ENCODE measurements at regions not wholly inside any gene's neighbourhood (a gene's known extent, or its start where the extent isn't known, plus 50 kb on each side); places are given as distances from the start of the nearest gene placed in this dataset.

GRCh38 chr2:67689651-67690050, 292.5 kb downstream of the ETAA1 start:
- DNase-seq (ENCODE audit: insufficient read length, low spot score): no peak
- no peak for FAIRE-seq

- DNase-seq (ENCODE audit: insufficient read length, low spot score) (no peak), FAIRE-seq (no peak)
Measured at GRCh38 chr2:67694445-67694844, 297.3 kb downstream of the ETAA1 start.

GRCh38 chr2:67701011-67701410, 303.9 kb downstream of the ETAA1 start:
- DNase-seq (ENCODE audit: insufficient read length, low spot score): no peak
- no peak for FAIRE-seq

- no peak for FAIRE-seq
Measured at GRCh38 chr2:67702284-67702683, 305.2 kb downstream of the ETAA1 start.

GRCh38 chr2:67702937-67703336, 305.8 kb downstream of the ETAA1 start:
- DNase-seq (ENCODE audit: insufficient read length, low spot score) (no peak), FAIRE-seq (no peak)

More at GRCh38 chr2:67702284-67702683, 305.2 kb downstream of the ETAA1 start:
- no peak for DNase-seq (ENCODE audit: insufficient read length, low spot score)

GRCh38 chr2:67706082-67706481, 308.9 kb downstream of the ETAA1 start:
- FAIRE-seq (no peak), DNase-seq (ENCODE audit: insufficient read length, low spot score) (no peak)

- FAIRE-seq (no peak), DNase-seq (ENCODE audit: insufficient read length, low spot score) (no peak)
Measured at GRCh38 chr2:67707896-67708295, 310.8 kb downstream of the ETAA1 start.

GRCh38 chr2:67709835-67710234, 312.7 kb downstream of the ETAA1 start:
- DNase-seq (ENCODE audit: insufficient read length, low spot score) (no peak), FAIRE-seq (no peak)

- DNase-seq (ENCODE audit: insufficient read length, low spot score) (no peak), FAIRE-seq (no peak)
Measured at GRCh38 chr2:67712484-67712883, 315.4 kb downstream of the ETAA1 start.

GRCh38 chr2:67713376-67713775, 316.2 kb downstream of the ETAA1 start:
- FAIRE-seq: no peak

GRCh38 chr2:67716895-67717396, 319.8 kb downstream of the ETAA1 start:
- no peak for FAIRE-seq
- no peak for DNase-seq (ENCODE audit: insufficient read length, low spot score)

More at GRCh38 chr2:67713376-67713775, 316.2 kb downstream of the ETAA1 start:
- no peak for DNase-seq (ENCODE audit: insufficient read length, low spot score)

GRCh38 chr2:67717692-67718091, 320.6 kb downstream of the ETAA1 start:
- no peak for DNase-seq (ENCODE audit: insufficient read length, low spot score)
- FAIRE-seq: no peak

GRCh38 chr2:67719351-67719750, 322.2 kb downstream of the ETAA1 start:
- no peak for FAIRE-seq

GRCh38 chr2:67721516-67721915, 324.4 kb downstream of the ETAA1 start:
- FAIRE-seq (no peak), DNase-seq (ENCODE audit: insufficient read length, low spot score) (no peak)

More at GRCh38 chr2:67719351-67719750, 322.2 kb downstream of the ETAA1 start:
- DNase-seq (ENCODE audit: insufficient read length, low spot score): no peak

GRCh38 chr2:67724261-67724660, 327.1 kb downstream of the ETAA1 start:
- DNase-seq (ENCODE audit: insufficient read length, low spot score) (no peak), FAIRE-seq (no peak)

GRCh38 chr2:67725731-67726130, 328.6 kb downstream of the ETAA1 start:
- FAIRE-seq (no peak), DNase-seq (ENCODE audit: insufficient read length, low spot score) (no peak)

GRCh38 chr2:67726416-67726815, 329.3 kb downstream of the ETAA1 start:
- DNase-seq (ENCODE audit: insufficient read length, low spot score): no peak
- FAIRE-seq: no peak

GRCh38 chr2:67727131-67727530, 330.0 kb downstream of the ETAA1 start:
- DNase-seq (ENCODE audit: insufficient read length, low spot score) (no peak), FAIRE-seq (no peak)

- DNase-seq (ENCODE audit: insufficient read length, low spot score) (no peak), FAIRE-seq (no peak)
Measured at GRCh38 chr2:67727623-67728022, 330.5 kb downstream of the ETAA1 start.

GRCh38 chr2:67729474-67729873, 332.3 kb downstream of the ETAA1 start:
- FAIRE-seq (no peak), DNase-seq (ENCODE audit: insufficient read length, low spot score) (no peak)

- DNase-seq (ENCODE audit: insufficient read length, low spot score) (peak; percentile 7), FAIRE-seq (no peak)
Measured at GRCh38 chr2:67733517-67733916, 329.3 kb downstream of the C1D start.

GRCh38 chr2:67752199-67752598, 310.6 kb downstream of the C1D start:
- no peak for FAIRE-seq

GRCh38 chr2:67752969-67753368, 309.8 kb downstream of the C1D start:
- FAIRE-seq (no peak), DNase-seq (ENCODE audit: insufficient read length, low spot score) (no peak)

More at GRCh38 chr2:67752199-67752598, 310.6 kb downstream of the C1D start:
- DNase-seq (ENCODE audit: insufficient read length, low spot score): no peak
